T-helper 1 cell treated with Interleukin-12 subunit alpha and Interleukin-12 subunit beta and Interleukin-4 antibody, amounts not matched to agents 30 μg/mL and 1 μg/mL, for 36 hours (primary cell): ENCODE measurements at regions not wholly inside any gene's neighbourhood (a gene's known extent, or its start where the extent isn't known, plus 50 kb on each side); places are given as distances from the start of the nearest gene placed in this dataset.

Source experiments
- H3K27ac Mint-ChIP-seq: one replicate; pipeline ENCODE4 v1.8.0; 2021; ENCODE audit warnings: mild to moderate bottlenecking, mixed read lengths
- H3K27me3 Mint-ChIP-seq: one replicate; pipeline ENCODE4 v1.8.0; 2021; ENCODE audit warnings: low read depth, mixed read lengths
- H3K36me3 Mint-ChIP-seq: one replicate; pipeline ENCODE4 v1.8.0; 2021; ENCODE audit warnings: low read depth, mixed read lengths
- H3K4me1 Mint-ChIP-seq: one replicate; pipeline ENCODE4 v1.8.0; 2021; ENCODE audit warnings: low read depth, mixed read lengths
- H3K4me3 Mint-ChIP-seq: one replicate; pipeline ENCODE4 v1.8.0; 2021; ENCODE audit warnings: mild to moderate bottlenecking, moderate library complexity, mixed read lengths
- H3K9me3 Mint-ChIP-seq: one replicate; pipeline ENCODE4 v1.8.0; 2021; ENCODE audit warnings: mixed read lengths

GRCh38 chr6:19009769-19010168 lies 622.6 kb downstream of the RNF144B start:
- no peaks in the 10 kb centered on the region for H3K9me3 Mint-ChIP-seq
- no peak overlapping the region for H3K4me3 Mint-ChIP-seq
- no peaks in the 10 kb centered on the region for H3K4me1 Mint-ChIP-seq
- H3K27ac Mint-ChIP-seq = no peak overlapping the region
- H3K36me3 Mint-ChIP-seq = no peaks in the 10 kb centered on the region
- no peaks in the 10 kb centered on the region for H3K27me3 Mint-ChIP-seq

GRCh38 chr6:19013026-19013705 lies 626.0 kb downstream of the RNF144B start:
- Mint-ChIP-seq H3K27ac (no peak overlapping the region), H3K9me3 (no peaks in the 10 kb centered on the region), H3K27me3 (no peaks in the 10 kb centered on the region), H3K4me3 (no peak overlapping the region), H3K36me3 (no peaks in the 10 kb centered on the region), H3K4me1 (no peaks in the 10 kb centered on the region)

DNA sequence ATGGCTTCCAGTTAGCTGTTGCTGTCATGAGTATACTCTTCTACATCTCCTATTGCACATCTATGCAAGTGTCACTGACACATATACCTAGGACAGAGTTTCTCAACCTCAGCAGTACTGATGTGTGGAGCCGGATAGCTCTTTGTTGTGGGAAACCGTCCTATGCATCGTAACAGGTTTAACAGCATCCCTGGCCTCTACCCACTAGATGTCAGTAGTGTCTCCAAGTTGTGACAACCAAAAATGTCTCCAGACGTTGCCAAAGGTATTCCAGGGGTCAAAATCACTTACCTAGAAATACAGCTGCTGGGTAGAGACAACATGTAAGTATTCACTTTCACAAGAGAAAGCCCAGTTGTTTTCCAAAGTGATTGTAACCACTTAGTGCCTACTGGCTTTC lies 637.6 kb downstream of the RNF144B start:
- no peaks in the 10 kb centered on the region for H3K9me3 Mint-ChIP-seq
- no peaks in the 10 kb centered on the region for H3K27me3 Mint-ChIP-seq
- no peaks in the 10 kb centered on the region for H3K36me3 Mint-ChIP-seq
- H3K27ac Mint-ChIP-seq = no peak overlapping the region
- H3K4me3 Mint-ChIP-seq = no peak overlapping the region
- H3K4me1 Mint-ChIP-seq = no peaks in the 10 kb centered on the region

DNA sequence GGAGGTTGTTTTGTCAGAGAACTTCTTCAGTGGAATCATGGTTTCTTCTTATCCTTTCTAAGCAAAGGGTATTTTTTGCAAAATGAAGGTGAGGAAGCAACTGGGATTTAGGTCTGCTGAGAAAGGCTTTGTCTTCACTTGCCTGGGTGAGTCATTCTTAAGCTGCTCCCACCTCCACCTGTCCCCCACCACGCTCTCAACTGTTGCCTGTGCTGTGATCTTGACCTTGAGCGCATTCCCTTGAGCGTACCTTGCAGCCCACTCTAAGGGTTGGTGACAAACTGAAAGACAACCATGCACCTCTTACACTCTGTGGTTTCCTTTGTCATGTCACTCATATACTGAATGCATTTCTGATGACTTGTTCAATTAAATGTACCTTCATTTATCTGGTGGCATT lies 641.1 kb downstream of the RNF144B start:
- H3K9me3 Mint-ChIP-seq = no peaks in the 10 kb centered on the region
- no peaks in the 10 kb centered on the region for H3K27me3 Mint-ChIP-seq
- H3K36me3 Mint-ChIP-seq = no peaks in the 10 kb centered on the region
- H3K4me3 Mint-ChIP-seq = no peak overlapping the region
- no peaks in the 10 kb centered on the region for H3K4me1 Mint-ChIP-seq
- no peak overlapping the region for H3K27ac Mint-ChIP-seq

GRCh38 chr6:19032591-19033295 lies 645.6 kb downstream of the RNF144B start:
- no peaks in the 10 kb centered on the region for H3K9me3 Mint-ChIP-seq
- H3K27me3 Mint-ChIP-seq = no peaks in the 10 kb centered on the region
- H3K36me3 Mint-ChIP-seq = no peaks in the 10 kb centered on the region
- H3K27ac Mint-ChIP-seq = no peak overlapping the region
- H3K4me3 Mint-ChIP-seq = no peak overlapping the region
- no peaks in the 10 kb centered on the region for H3K4me1 Mint-ChIP-seq

- Mint-ChIP-seq H3K36me3 (no peaks in the 10 kb centered on the region), H3K4me1 (no peaks in the 10 kb centered on the region), H3K9me3 (no peaks in the 10 kb centered on the region), H3K27ac (no peak overlapping the region), H3K27me3 (no peaks in the 10 kb centered on the region), H3K4me3 (no peak overlapping the region)
Measured at GRCh38 chr6:19033683-19034082, 646.5 kb downstream of the RNF144B start.

GRCh38 chr6:19034986-19035385 lies 647.8 kb downstream of the RNF144B start:
- Mint-ChIP-seq H3K9me3 (no peaks in the 10 kb centered on the region), H3K27me3 (no peaks in the 10 kb centered on the region), H3K36me3 (no peaks in the 10 kb centered on the region), H3K4me3 (no peak overlapping the region), H3K4me1 (no peaks in the 10 kb centered on the region), H3K27ac (no peak overlapping the region)

DNA sequence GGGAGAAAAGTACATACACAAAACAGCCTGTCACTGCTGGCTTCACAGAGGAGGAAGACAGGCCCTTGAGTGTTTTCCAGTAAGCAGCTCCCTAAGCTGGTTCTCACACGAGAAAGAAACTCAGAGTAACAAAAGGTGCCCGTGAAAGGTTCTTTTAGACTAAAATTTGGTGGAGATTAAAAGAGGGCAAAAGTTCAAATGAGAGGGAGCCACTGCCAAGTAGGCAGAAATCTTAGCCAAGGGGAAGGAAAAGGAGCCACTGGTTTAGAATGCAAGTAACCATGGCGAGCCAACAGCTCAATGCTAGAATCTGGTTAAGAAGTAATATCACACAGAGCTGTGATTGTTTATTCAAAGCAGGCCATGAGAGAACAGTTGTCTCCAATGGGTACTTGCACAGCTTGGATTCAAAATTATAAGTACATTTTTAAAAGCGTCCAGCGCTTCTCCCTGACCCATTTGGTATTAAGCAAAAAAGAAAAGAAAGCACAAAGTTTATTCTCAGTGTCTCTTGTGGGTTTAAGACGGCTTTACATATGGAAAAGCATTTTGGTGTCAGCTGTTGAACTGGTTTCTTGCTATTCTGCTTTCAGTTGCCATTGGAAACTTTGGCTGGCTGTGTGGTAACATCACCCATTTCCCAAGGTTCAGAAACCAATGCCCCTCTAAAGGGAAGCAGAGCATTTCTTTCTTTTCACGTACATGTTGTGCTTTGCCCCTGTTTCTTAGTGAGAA lies 648.5 kb downstream of the RNF144B start:
- H3K9me3 Mint-ChIP-seq = no peaks in the 10 kb centered on the region
- H3K4me1 Mint-ChIP-seq = no peaks in the 10 kb centered on the region
- no peak overlapping the region for H3K27ac Mint-ChIP-seq
- no peaks in the 10 kb centered on the region for H3K36me3 Mint-ChIP-seq
- no peaks in the 10 kb centered on the region for H3K27me3 Mint-ChIP-seq
- no peak overlapping the region for H3K4me3 Mint-ChIP-seq

DNA sequence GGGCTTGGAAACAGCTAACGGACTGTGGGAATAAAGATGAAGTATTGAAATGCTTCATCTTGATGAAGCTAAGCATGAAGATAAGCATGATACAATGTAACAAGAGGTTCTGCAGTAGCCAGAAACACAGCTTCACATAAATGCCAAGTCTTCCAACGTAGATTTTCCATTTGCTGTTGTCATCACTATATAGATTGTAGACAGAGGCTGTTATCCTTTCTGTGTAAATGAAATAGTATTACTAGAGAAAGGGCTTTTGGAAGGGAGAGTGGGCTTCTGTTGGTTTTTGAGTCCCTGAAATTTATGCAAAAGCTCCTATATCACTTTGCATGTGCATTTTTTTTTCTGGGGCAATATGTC lies 649.0 kb downstream of the RNF144B start:
- no peaks in the 10 kb centered on the region for H3K9me3 Mint-ChIP-seq
- H3K36me3 Mint-ChIP-seq = no peaks in the 10 kb centered on the region
- H3K4me3 Mint-ChIP-seq = no peak overlapping the region
- no peaks in the 10 kb centered on the region for H3K27me3 Mint-ChIP-seq
- H3K4me1 Mint-ChIP-seq = no peaks in the 10 kb centered on the region
- H3K27ac Mint-ChIP-seq = no peak overlapping the region

- H3K27ac Mint-ChIP-seq = no peak overlapping the region
- no peaks in the 10 kb centered on the region for H3K36me3 Mint-ChIP-seq
- H3K27me3 Mint-ChIP-seq = no peaks in the 10 kb centered on the region
Measured at GRCh38 chr6:19037607-19038006, 650.5 kb downstream of the RNF144B start.

DNA sequence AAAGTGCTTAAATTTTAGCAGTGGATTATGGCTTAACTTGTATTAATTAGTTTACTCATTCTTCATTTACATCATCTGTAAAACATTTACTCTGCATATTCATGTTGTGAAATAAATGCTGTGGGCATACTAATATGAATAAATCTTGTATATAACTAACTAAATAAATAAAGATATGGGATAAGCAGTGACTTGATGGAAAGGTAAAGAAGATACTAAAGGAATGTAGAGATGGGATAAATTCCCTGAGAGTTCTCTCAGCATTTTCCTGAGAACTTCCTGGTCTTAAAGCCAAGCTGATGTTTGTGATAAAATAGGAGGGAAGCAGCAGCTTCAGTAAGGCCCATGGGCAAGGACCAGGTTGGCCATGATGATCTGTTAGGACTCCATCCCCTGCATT lies 652.1 kb downstream of the RNF144B start:
- Mint-ChIP-seq H3K36me3 (no peaks in the 10 kb centered on the region), H3K27ac (no peak overlapping the region), H3K4me1 (no peaks in the 10 kb centered on the region), H3K9me3 (peaks cover 7% of the 10 kb centered on the region), H3K4me3 (no peak overlapping the region), H3K27me3 (no peaks in the 10 kb centered on the region)

More at GRCh38 chr6:19037607-19038006, 650.5 kb downstream of the RNF144B start:
- Mint-ChIP-seq H3K9me3 (peaks cover 7% of the 10 kb centered on the region), H3K4me1 (no peaks in the 10 kb centered on the region), H3K4me3 (no peak overlapping the region)

- Mint-ChIP-seq H3K27me3 (no peaks in the 10 kb centered on the region), H3K4me3 (no peak overlapping the region), H3K4me1 (no peaks in the 10 kb centered on the region), H3K36me3 (no peaks in the 10 kb centered on the region), H3K27ac (no peak overlapping the region), H3K9me3 (peaks cover 7% of the 10 kb centered on the region)
Measured at GRCh38 chr6:19041906-19042305, 654.8 kb downstream of the RNF144B start.

GRCh38 chr6:19042420-19042819 lies 655.3 kb downstream of the RNF144B start:
- H3K4me1 Mint-ChIP-seq = no peaks in the 10 kb centered on the region
- H3K27ac Mint-ChIP-seq = no peak overlapping the region
- no peaks in the 10 kb centered on the region for H3K36me3 Mint-ChIP-seq
- no peak overlapping the region for H3K4me3 Mint-ChIP-seq
- no peaks in the 10 kb centered on the region for H3K27me3 Mint-ChIP-seq
- peaks cover 10% of the 10 kb centered on the region for H3K9me3 Mint-ChIP-seq

DNA sequence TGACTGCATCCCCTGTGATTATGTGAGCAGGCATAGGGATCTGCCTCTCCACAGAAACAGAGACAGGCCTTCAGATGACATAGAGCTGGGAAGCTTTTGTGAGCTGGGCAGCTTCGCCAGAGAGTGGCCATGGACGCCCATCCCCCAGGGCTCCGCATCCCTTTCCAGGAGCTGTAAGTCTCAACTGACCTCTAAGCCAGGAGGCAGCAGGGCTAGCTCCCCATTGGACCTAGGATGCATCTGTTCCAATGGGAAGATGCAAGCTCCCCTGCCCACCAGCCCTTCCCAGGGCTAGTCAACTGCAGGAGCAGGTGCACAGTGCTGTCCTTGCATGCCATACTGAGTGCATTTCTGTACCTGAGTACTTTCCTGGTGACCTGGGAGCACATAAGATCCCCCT lies 663.6 kb downstream of the RNF144B start:
- H3K4me1 Mint-ChIP-seq = no peaks in the 10 kb centered on the region
- H3K27ac Mint-ChIP-seq = no peak overlapping the region
- H3K4me3 Mint-ChIP-seq = no peak overlapping the region
- H3K36me3 Mint-ChIP-seq = no peaks in the 10 kb centered on the region
- H3K27me3 Mint-ChIP-seq = no peaks in the 10 kb centered on the region
- peaks cover 22% of the 10 kb centered on the region for H3K9me3 Mint-ChIP-seq

- no peaks in the 10 kb centered on the region for H3K36me3 Mint-ChIP-seq
- peaks cover 27% of the 10 kb centered on the region for H3K9me3 Mint-ChIP-seq
- H3K4me1 Mint-ChIP-seq = no peaks in the 10 kb centered on the region
- no peaks in the 10 kb centered on the region for H3K27me3 Mint-ChIP-seq
- no peak overlapping the region for H3K27ac Mint-ChIP-seq
- H3K4me3 Mint-ChIP-seq = no peak overlapping the region
Measured at GRCh38 chr6:19052219-19052618, 665.1 kb downstream of the RNF144B start.
